GM18868 (cell line): ENCODE measurements at regions not wholly inside any gene's neighbourhood (a gene's known extent, or its start where the extent isn't known, plus 50 kb on each side); places are given as distances from the start of the nearest gene placed in this dataset.
"Not testable (repeated sequence)": the region's sequence is repeated elsewhere in the genome, so short reads cannot be mapped to it uniquely, and the experiment has no call there.

Experiments used
- ATAC-seq: cut with Tn5 transposase; IDR thresholded peaks from one replicate; pipeline ENCODE4 v1.9.1; 2021; ENCODE audit warnings: mild to moderate bottlenecking, moderate library complexity; ENCODE audit not compliant: unreplicated experiment

DNA sequence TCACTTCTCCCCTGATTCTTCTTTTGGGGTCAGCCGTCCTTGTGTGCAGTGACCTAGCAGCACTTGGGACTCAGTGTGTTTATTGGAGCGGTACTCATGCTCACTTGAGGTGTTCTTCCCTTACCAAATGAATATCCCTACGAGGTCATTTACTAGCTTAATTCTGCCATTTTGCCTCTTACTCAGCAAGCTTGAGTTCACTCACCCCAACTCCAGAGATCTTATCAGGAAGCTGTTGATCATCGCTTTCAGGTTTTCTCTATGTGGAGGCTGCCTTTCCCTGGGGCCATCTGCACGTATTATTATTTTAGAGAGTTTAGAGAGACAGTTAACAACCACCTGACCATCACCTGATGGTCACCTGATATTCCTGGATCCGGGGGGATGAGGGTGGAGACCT is 1466.0 kb upstream of the GOT2 start:
- no peak for ATAC-seq

DNA sequence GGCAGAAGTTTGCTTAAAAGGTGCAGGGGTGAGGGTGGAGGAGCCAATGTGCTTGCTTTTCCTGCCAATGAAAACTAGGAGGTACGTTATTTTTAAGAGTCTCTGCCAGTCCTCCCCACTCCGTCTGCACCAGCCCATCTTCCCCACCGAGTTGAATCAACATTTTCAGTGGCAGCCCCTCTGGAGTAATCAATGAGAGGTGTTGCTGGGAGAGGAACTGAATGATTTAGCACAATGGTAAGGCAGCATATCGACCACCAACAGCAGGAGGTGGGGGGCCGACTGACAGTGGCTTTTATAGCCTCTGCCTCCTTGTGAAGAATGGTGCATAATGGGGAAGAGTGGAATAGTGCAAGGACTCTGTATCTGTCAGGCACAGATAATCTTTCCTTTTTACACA is 1465.0 kb upstream of the GOT2 start:
- ATAC-seq = no peak

- no peak for ATAC-seq
Observed at GRCh38 chr16:60181536-60181935, 1447.4 kb upstream of the GOT2 start.

- no peak for ATAC-seq
Observed at GRCh38 chr16:60180609-60181008, 1446.5 kb upstream of the GOT2 start.

- ATAC-seq = no peak
Observed at GRCh38 chr16:60170196-60170595, 1436.1 kb upstream of the GOT2 start.

- ATAC-seq = no peak
Observed at GRCh38 chr16:60166111-60166510, 1432.0 kb upstream of the GOT2 start.

DNA sequence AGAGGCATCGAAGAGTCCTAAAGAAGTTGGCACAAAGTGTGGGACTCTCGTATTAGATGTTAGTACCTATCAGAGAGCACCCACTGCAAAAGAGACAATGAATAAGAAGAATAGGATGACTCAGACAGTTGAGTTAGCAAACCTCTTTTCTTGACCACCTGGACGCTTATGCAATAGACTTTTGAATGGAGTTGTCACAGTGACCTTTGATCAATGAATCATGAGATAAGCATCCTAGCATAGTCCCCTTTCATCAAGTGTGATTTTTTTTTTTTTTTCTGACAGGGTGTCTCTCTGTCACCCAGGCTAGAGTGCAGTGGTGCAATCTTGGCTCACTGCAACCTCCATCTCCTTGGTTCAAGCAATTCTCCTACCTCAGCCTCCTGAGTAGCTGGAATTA is 1417.9 kb upstream of the GOT2 start:
- ATAC-seq = no peak

DNA sequence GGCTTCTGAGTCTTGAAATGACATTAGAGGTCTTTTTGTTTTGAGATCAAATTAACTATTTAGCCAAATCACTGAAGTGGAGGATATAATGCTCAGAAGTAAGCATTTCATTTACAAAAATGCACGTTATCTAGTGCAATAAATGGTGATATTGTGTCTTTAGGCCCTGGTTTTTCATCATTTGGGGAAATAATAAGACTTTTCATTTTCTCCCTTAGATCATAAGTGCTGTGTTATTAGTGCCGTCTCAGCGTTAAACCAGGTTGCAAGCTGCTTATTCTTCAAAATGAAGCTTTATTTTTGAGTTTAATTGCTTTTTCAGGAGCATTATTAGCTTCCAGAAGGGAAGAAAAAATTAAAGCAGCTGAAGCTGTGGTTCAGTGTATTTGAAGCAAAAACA is 1416.8 kb upstream of the GOT2 start:
- no peak for ATAC-seq

DNA sequence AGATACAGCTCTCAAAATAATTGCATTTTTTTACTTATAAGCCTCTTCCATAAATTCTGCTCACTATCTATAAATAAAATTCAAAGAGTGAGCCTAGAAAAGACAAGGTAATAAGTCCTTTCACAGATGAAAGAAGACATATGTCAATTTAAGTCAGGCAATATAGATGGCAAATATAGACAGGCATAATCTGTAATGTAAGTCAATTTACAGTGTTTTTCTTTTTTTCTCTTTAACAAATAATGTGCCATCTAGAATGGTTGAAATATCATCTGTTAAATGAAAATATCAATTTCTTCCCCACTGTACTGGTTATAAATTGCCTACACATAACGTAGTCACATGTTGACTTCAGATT is 1409.2 kb upstream of the GOT2 start:
- no peak for ATAC-seq

- ATAC-seq = no peak
Observed at GRCh38 chr16:60142619-60143347, 1408.7 kb upstream of the GOT2 start.

- ATAC-seq = no peak
Observed at GRCh38 chr16:60137891-60138290, 1403.8 kb upstream of the GOT2 start.

- ATAC-seq = no peak
Observed at GRCh38 chr16:60127196-60127595, 1393.1 kb upstream of the GOT2 start.

DNA sequence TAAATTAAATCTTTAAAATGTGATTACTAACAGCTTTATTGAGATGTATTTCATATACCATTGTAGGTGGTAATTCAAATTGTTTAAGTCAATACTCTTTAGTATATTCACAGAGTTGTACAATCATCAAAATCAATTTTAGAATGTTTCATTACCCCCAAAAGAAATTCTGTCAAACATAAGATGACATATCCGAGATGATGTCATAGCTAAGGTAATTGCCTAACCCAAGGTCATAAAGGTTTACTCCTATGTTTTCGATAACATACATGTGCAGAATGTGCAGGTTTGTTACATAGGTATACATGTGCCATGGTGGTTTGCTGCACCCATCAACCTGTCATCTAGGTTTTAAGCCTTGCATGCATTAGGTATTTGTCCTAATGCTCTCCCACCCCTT is 1392.0 kb upstream of the GOT2 start:
- ATAC-seq = not testable (repeated sequence)

DNA sequence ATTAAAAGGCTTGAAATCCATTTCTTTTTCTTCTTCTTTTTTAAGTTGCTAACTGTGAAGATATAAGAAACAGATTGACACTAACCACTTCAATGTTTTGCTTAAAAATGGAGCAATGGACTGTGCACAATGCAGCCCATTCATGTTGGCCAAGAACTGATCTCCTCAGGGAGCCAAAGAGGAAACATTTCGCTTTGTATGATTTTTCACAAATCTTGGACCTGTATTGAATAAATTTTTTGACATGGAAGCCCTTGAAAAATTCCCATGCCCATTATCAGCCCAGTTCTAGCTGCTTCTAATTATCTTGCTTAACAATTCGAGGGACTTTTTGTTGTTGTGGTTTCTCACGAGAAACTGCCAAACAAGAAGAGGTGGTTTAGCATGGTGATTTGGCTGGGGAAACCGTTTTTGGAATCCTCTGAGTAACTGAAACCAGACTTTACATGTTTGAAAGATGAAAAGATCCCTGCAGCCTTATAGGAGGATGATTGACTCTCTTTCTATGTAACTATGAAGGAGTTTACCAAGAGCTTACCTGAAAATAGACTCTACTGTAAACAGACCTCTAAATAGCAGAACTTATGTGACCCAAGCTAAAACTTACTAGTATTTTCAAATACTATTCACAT is 1389.4 kb upstream of the GOT2 start:
- no peak for ATAC-seq

DNA sequence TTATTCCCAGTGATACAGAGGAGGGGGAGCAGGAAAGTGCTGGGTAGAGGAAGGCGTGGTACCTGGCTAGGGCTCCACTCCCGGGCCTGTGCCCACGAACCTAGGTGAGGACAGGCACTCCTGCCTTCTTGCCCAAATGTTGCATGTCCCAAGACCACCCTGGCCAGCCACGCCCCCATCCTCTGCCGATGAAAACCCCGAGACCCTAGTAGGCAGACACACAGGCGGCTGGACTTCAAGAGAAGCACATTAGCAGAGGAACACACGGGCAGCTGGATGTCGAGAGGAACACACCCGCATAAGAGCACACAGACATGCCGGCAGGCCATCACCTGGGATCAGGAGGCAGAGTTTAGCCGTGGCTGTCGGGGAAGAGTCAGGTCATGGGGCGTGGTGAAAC is 1386.5 kb upstream of the GOT2 start:
- ATAC-seq = no peak

DNA sequence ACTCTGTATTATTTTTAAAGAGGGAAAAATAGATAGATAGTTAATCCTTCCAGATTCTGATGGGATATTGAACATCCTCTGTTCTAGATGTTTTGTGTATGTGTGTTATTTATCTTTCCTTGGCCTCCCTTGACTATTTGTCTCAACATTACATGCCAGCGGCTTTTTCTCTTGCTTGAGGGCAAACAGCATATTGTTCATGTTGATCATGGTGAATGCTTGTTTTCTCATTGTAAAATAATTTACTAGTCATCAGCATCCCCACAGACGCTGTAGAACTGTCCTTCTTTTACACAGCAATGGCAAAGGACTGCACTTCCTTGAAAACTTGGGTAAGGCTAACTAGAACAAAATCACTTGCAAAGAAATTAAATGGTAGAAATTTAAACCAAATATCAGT is 1376.4 kb upstream of the GOT2 start:
- ATAC-seq = no peak

DNA sequence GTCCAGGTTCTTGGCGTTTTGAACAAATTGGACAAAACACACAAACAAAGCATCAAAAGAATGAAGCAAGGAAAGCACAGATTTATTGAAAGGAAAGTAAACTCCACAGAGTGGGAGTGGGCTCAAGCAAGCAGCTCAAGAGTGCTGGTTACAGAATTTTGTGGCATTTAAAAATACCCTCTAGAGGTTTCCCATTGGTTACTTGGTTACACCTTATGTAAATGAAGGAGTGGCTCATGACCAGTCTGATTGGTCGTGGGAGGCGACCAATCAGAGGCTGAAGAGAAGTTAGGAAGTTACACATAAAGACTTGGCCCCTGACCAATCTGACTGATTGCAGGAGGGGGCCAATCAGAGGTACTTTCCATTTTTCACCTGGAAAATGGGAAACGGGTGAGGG is 1373.8 kb upstream of the GOT2 start:
- ATAC-seq = no peak

DNA sequence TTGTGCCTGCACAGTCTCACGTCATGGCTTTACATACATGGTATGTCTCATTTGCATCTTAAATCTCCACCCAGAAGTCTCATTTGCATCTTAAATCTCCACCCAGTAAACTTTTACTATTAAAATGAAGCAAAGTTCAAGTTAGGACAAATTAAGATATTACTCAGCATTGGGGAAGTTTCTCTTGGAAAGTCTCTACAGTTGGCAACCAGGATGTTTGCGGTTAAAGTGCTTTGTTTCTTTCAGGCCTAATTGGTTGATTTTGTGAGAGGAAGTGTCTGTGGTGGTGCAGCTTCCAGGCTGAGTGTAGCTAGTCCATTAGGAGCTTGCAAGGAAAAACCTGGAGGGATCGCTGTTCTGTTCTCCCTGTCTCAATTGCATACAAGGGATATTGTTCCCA is 1373.3 kb upstream of the GOT2 start:
- ATAC-seq = no peak

GRCh38 chr16:60100371-60100770 is 1366.3 kb upstream of the GOT2 start:
- ATAC-seq = no peak

DNA sequence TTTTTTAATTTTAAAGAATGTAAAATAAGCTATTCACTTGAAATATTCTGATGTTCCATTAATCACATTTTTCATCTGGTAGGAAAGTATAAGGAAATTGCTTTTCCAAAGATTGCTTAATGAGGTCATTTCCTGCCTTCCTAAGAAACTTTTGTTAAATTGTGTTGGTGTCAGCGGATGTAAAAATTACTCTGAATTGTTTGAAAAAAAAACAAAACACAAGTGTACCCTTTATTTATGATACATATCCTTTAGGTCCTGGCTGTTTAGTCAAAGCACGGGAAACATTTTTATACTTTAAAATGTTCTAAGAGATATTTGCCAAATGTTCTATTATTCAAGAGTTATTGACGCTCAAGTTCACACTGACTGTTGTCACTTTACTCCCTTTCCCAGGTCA is 1357.4 kb upstream of the GOT2 start:
- ATAC-seq = no peak

DNA sequence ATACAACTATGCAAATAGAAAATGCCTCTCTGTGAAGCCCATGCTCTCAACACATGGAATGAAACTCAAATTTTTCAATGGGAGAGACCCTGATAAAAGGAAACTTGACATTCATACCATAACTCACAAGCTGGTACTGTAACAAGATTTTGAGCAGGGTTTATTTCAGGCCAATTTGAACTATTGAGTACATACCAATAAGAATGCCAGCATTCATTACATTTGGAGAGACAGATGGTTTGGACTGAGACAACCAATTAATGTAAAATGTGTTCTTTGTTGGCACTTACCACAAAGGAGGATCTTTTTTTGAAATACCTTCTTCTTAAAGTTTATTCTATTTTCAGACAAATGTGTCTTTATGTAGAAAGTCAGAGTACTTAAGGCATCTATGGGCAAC is 1357.0 kb upstream of the GOT2 start:
- ATAC-seq = no peak

- ATAC-seq = no peak
Observed at GRCh38 chr16:60087530-60087929, 1353.4 kb upstream of the GOT2 start.

DNA sequence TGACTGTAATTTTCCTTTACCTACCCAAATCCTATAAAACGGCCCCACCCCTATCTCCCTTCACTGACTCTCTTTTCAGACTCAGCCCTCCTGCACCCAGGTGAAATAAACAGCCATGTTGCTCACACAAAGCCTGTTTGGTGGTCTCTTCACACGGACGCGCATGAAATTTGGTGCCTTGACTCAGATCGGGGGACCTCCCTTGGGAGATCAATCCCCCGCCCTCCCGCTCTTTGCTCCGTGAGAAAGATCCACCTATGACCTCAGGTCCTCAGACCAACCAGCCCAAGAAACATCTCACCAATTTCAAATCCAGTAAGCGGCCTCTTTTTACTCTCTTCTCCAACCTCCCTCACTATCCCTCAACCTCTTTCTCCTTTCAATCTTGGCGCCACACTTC is 1344.7 kb upstream of the GOT2 start:
- not testable (repeated sequence) for ATAC-seq
